K562 (cell line): ENCODE measurements at regions not wholly inside any gene's neighbourhood (a gene's known extent, or its start where the extent isn't known, plus 50 kb on each side); places are given as distances from the start of the nearest gene placed in this dataset.

Experiments
- ATAC-seq: fragments of 200-7000 bp; cut with Tn5 transposase; 3 replicates; pipeline ENCODE4 v1.9.1; 2020; ENCODE audit warnings: moderate library complexity
- BruUV-seq: library from RNA; stranded (reverse); fragments of 400-500 nt; replicated peaks from 2 replicates; lab custom pipeline; 2021; lab: Mats Ljungman, UMichigan
- CTCF ChIA-PET: fragments of 300-600 bp; formaldehyde crosslinking; extraction: SDS; loops from one replicate; lab custom pipeline; 2021; ENCODE audit warnings: low intra/inter-chr PET ratio; lab: Yijun Ruan, JAX
- POLR2A ChIA-PET: fragments of 300-600, 350-650 bp; sonication (Branson Sonifier 250); formaldehyde crosslinking; extraction: SDS; loops from one replicate; lab custom pipeline; 2021; ENCODE audit warnings: antibody characterized with exemption, inconsistent platforms; lab: Yijun Ruan, JAX
- DNase-seq, 4 experiments: peaks; one replicate each; pipeline versions ENCODE4 v3.0.0 to v3.0.0-alpha.2; 2011 to 2018; ENCODE audit warnings: low spot score in 3 of 4, mixed read lengths in 3 of 4; ENCODE audit errors: extremely low read depth in 1 of 4
- FAIRE-seq: peaks from 2 replicates; lab custom pipeline; 2011; peaks lifted over from hg19 to GRCh38; lab: Jason Lieb, UNC
- H2AFZ ChIP-seq: 2 replicates; pipeline ENCODE4 v1.6.0; 2011; ENCODE audit warnings: low read depth, low read length, control low read depth, inconsistent platforms
- H3K27ac ChIP-seq: fragments of 200-600 bp; 3 replicates; pipeline ENCODE4 v1.8.0; 2011; ENCODE audit warnings: low read depth, mild to moderate bottlenecking, control low read depth, inconsistent platforms, low read length, moderate library complexity, mixed read lengths; ENCODE audit errors: extremely low read depth
- H3K27me3 ChIP-seq, 2 experiments: fragments of 300-600 bp in 1 of 2; 2 replicates in 1 of 2; 3 replicates in 1 of 2; pipeline versions ENCODE4 v1.6.0 to v1.8.0; 2011; ENCODE audit warnings: inconsistent platforms in 2 of 2, low read length in 2 of 2, mild to moderate bottlenecking in 1 of 2, mixed read lengths in 1 of 2, moderate library complexity in 1 of 2; ENCODE audit not compliant: control insufficient read depth in 2 of 2, insufficient read depth in 2 of 2
- H3K36me3 ChIP-seq: fragments of 300-600 bp; 3 replicates; pipeline ENCODE4 v1.8.0; 2011; ENCODE audit warnings: mild to moderate bottlenecking, low read length, inconsistent platforms; ENCODE audit not compliant: control insufficient read depth, insufficient read depth
- H3K4me1 ChIP-seq, 2 experiments: fragments of 200-600 bp in 1 of 2; replicated peaks in 1 of 2; 2 replicates in 1 of 2; 3 replicates in 1 of 2; pipeline versions ENCODE4 v1.5.1 to v1.8.0; 2011; ENCODE audit warnings: inconsistent platforms in 2 of 2, low read length in 2 of 2, mild to moderate bottlenecking in 1 of 2, mixed read lengths in 1 of 2, moderate library complexity in 1 of 2; ENCODE audit not compliant: control insufficient read depth in 2 of 2, insufficient read depth in 2 of 2
- H3K4me2 ChIP-seq: 2 replicates; pipeline ENCODE4 v1.6.1; 2011; ENCODE audit warnings: low read length, control low read depth, inconsistent platforms, mixed read lengths; ENCODE audit not compliant: insufficient read depth
- H3K4me3 ChIP-seq: fragments of 200-600 bp; sonication (generic), shearing (Covaris generic); 2 replicates; pipeline ENCODE4 v1.5.1; 2016; ENCODE audit warnings: control low read depth, inconsistent platforms
- H3K79me2 ChIP-seq: fragments of 200-600 bp; 3 replicates; pipeline ENCODE4 v1.8.0; 2011; ENCODE audit warnings: low read length, inconsistent platforms; ENCODE audit not compliant: control insufficient read depth, insufficient read depth
- H3K9ac ChIP-seq, 2 experiments: 2 replicates each; pipeline versions ENCODE4 v1.6.0 to v1.6.1; 2011; ENCODE audit warnings: low read depth in 2 of 2, low read length in 2 of 2, control low read depth in 1 of 2, inconsistent platforms in 1 of 2, mild to moderate bottlenecking in 1 of 2, mixed read lengths in 1 of 2; ENCODE audit not compliant: insufficient read depth in 1 of 2
- H3K9me1 ChIP-seq: one replicate; pipeline ENCODE4 v1.6.0; 2011; ENCODE audit warnings: inconsistent platforms, mild to moderate bottlenecking, low read length, moderate library complexity; ENCODE audit not compliant: control insufficient read depth, insufficient read depth
- H3K9me3 ChIP-seq: replicated peaks from 2 replicates; pipeline ENCODE4 v1.5.1; 2011; ENCODE audit warnings: low read depth, low read length, inconsistent platforms; ENCODE audit not compliant: control insufficient read depth, insufficient read depth
- H4K20me1 ChIP-seq: replicated peaks from 2 replicates; pipeline ENCODE4 v1.6.1; 2011; ENCODE audit warnings: low read length, inconsistent platforms, mixed read lengths; ENCODE audit not compliant: control insufficient read depth, insufficient read depth
- MTA1 ChIP-seq: fragments of 450-650 bp; IDR thresholded peaks from 2 replicates; pipeline ENCODE4 v1.6.1; 2017; ENCODE audit warnings: borderline replicate concordance
- RBM17 ChIP-seq: fragments of 200-400 bp; formaldehyde crosslinking; IDR thresholded peaks from 2 replicates; pipeline ENCODE4 v1.6.1; 2017; ENCODE audit warnings: low read depth, mild to moderate bottlenecking, low read length, borderline replicate concordance
- RCOR1 ChIP-seq, 2 experiments: IDR thresholded peaks; 2 replicates each; pipeline ENCODE4 v1.6.1; 2012; ENCODE audit warnings: low read depth in 2 of 2, low read length in 2 of 2, borderline replicate concordance in 1 of 2, improper control_type of control experiment in 1 of 2
- WGBS: fragments of 100-300 bp; shearing (Covaris generic); methylation state at CpG from one replicate; pipeline ENCODE4 v1.1.6; 2016; ENCODE audit warnings: low coverage, mixed read lengths; ENCODE audit not compliant: insufficient coverage; ENCODE audit errors: missing lambda C conversion rate; 5-methylcytosine and 5-hydroxymethylcytosine counted together
- in situ Hi-C: fragments of 300-500 bp; cut with MboI; formaldehyde crosslinking; loops from 4 replicates; pipeline ENCODE4 v1.15.0; 2018; ENCODE audit warnings: inconsistent platforms, mixed read lengths
- intact Hi-C: fragments of 100-400 bp; cut with micrococcal nuclease; formaldehyde crosslinking; loops from 2 replicates; pipeline ENCODE4 v1.14.2; 2022
- TF ChIP-seq, protein P1 (sequence below): fragments of 450-650 bp; IDR thresholded peaks from 2 replicates; pipeline ENCODE4 v1.6.1; 2017; ENCODE audit warnings: mild to moderate bottlenecking, moderate library complexity
- TF ChIP-seq, protein P2 (sequence below), 3 experiments: fragments of 200-800 bp in 1 of 3; fragments of 250-450 bp in 1 of 3; fragments of 450-650 bp in 1 of 3; sonication (Bioruptor Pico) in 1 of 3; sonication (Bioruptor generic) in 1 of 3; formaldehyde crosslinking in 1 of 3; IDR thresholded peaks; 2 replicates each; pipeline versions ENCODE4 v1.6.1 to v1.8.0; 2016 to 2022; ENCODE audit warnings: mild to moderate bottlenecking in 2 of 3, missing genetic modification characterization in 2 of 3, missing compliant biosample characterization in 1 of 3, moderate library complexity in 1 of 3

DNA sequence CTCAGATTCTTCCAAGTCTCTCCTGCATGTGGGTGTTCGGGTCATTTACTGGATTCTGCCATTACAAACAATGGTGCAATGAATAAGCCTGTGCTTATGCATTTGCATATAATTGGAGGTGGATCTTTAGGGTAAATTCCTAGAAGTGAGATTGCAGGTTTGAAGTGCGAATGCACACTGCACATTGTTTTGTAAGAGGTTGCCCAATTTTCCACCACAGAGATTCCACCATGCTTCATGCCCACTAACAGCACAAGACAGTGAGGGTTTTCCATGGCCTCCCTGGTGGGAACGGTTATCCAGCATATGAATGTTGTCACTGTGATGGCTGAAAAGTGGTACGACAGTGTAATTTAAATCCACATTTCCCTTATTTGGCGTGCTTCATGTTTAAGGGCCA, 178.8 kb upstream of the PMEPA1 start:
- ATAC-seq (no peak), DNase-seq (no peak), FAIRE-seq (no peak)
- peaks cover 0 to 20% of the 10 kb centered on the region in 2 experiments; a peak in 3 of 5 replicates for H3K27me3 ChIP-seq
- H3K9me3 ChIP-seq: no peaks in the 10 kb centered on the region
- no peak overlapping the region for H3K4me3 ChIP-seq
- 0% methylated on average over 5 of the region's 5 CpGs for WGBS
- CTCF ChIA-PET: no interaction called here
- H3K27ac ChIP-seq: no peak overlapping the region
- H3K79me2 ChIP-seq: no peaks in the 10 kb centered on the region
- BruUV-seq: no TSS peak
- H3K4me2 ChIP-seq: no peak overlapping the region
- H3K36me3 ChIP-seq: no peaks in the 10 kb centered on the region
- no peak for TF ChIP-seq MTA1
- TF ChIP-seq RCOR1 (IDR thresholded peaks at IDR 0.05; ENCODE audit: borderline replicate concordance in 1 of 2, low read depth in 2 of 2, low read length in 2 of 2): no peak
- no peak for TF ChIP-seq RBM17
- TF ChIP-seq, protein P1, sequence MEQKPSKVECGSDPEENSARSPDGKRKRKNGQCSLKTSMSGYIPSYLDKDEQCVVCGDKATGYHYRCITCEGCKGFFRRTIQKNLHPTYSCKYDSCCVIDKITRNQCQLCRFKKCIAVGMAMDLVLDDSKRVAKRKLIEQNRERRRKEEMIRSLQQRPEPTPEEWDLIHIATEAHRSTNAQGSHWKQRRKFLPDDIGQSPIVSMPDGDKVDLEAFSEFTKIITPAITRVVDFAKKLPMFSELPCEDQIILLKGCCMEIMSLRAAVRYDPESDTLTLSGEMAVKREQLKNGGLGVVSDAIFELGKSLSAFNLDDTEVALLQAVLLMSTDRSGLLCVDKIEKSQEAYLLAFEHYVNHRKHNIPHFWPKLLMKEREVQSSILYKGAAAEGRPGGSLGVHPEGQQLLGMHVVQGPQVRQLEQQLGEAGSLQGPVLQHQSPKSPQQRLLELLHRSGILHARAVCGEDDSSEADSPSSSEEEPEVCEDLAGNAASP: no peak
- TF ChIP-seq, protein P2, sequence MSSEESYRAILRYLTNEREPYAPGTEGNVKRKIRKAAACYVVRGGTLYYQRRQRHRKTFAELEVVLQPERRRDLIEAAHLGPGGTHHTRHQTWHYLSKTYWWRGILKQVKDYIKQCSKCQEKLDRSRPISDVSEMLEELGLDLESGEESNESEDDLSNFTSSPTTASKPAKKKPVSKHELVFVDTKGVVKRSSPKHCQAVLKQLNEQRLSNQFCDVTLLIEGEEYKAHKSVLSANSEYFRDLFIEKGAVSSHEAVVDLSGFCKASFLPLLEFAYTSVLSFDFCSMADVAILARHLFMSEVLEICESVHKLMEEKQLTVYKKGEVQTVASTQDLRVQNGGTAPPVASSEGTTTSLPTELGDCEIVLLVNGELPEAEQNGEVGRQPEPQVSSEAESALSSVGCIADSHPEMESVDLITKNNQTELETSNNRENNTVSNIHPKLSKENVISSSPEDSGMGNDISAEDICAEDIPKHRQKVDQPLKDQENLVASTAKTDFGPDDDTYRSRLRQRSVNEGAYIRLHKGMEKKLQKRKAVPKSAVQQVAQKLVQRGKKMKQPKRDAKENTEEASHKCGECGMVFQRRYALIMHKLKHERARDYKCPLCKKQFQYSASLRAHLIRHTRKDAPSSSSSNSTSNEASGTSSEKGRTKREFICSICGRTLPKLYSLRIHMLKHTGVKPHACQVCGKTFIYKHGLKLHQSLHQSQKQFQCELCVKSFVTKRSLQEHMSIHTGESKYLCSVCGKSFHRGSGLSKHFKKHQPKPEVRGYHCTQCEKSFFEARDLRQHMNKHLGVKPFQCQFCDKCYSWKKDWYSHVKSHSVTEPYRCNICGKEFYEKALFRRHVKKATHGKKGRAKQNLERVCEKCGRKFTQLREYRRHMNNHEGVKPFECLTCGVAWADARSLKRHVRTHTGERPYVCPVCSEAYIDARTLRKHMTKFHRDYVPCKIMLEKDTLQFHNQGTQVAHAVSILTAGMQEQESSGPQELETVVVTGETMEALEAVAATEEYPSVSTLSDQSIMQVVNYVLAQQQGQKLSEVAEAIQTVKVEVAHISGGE (CRISPR knock-in tag; IDR thresholded peaks at IDR 0.05): peak in 1 of 3 experiments; percentile 29; a peak in 1 of 6 replicates
- POLR2A ChIA-PET: no interaction called here
- H2AFZ ChIP-seq: no peak overlapping the region
- no peaks in the 10 kb centered on the region for H3K9me1 ChIP-seq
- H4K20me1 ChIP-seq: no peaks in the 10 kb centered on the region; the same call in 1 of the 2 replicates
- intact Hi-C loops (no loop called here), in situ Hi-C loops (no loop called here)
- H3K9ac ChIP-seq: no peak overlapping the region
- no peaks in the 10 kb centered on the region for H3K4me1 ChIP-seq
